GM12872 (cell line): ENCODE measurements at regions not wholly inside any gene's neighbourhood (a gene's known extent, or its start where the extent isn't known, plus 50 kb on each side); places are given as distances from the start of the nearest gene placed in this dataset.

ENCODE experiments used
- TF ChIP-seq, protein P1 (sequence below): IDR thresholded peaks from 3 replicates; pipeline ENCODE4 v1.5.1; 2011; ENCODE audit warnings: low read depth, mild to moderate bottlenecking, low read length, moderate library complexity; ENCODE audit not compliant: insufficient read depth

DNA sequence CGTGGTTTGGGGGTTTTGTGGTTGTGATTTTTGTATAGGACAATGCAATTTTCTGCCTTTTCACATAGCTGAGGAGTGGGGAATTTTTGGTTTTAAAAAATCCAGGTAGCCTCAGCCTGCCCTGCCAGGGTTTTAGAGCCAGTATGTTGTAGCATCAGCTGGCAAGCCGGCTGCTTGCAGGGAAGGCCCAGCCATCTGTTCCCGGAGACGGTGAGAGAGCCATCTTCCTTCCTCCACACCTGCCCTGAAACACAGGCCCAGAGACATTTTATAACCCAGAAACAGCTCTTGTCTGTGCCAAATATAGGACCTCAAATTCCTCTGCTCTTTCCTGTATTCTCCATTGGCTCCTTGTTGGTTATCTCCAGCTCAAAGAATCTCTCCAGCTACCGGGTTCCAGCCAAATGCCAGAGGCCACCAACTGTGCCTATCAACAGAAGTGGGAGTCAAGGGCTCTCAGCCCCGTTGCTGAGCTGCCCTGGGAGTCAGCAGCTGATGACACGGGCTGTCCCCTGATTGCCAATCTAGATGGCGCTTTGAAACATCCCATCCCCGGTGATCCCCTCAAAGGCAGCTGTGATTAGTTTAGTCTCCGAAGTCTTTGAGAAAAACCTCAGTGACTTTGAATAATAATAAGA, 595.2 kb downstream of the MID1IP1 start:
- TF ChIP-seq, protein P1, sequence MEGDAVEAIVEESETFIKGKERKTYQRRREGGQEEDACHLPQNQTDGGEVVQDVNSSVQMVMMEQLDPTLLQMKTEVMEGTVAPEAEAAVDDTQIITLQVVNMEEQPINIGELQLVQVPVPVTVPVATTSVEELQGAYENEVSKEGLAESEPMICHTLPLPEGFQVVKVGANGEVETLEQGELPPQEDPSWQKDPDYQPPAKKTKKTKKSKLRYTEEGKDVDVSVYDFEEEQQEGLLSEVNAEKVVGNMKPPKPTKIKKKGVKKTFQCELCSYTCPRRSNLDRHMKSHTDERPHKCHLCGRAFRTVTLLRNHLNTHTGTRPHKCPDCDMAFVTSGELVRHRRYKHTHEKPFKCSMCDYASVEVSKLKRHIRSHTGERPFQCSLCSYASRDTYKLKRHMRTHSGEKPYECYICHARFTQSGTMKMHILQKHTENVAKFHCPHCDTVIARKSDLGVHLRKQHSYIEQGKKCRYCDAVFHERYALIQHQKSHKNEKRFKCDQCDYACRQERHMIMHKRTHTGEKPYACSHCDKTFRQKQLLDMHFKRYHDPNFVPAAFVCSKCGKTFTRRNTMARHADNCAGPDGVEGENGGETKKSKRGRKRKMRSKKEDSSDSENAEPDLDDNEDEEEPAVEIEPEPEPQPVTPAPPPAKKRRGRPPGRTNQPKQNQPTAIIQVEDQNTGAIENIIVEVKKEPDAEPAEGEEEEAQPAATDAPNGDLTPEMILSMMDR = no peak

- TF ChIP-seq, protein P1 = no peak
Observed at GRCh38 chrX:39397561-39398199, 596.4 kb downstream of the MID1IP1 start.

GRCh38 chrX:39398215-39398962, 597.1 kb downstream of the MID1IP1 start:
- TF ChIP-seq, protein P1 = no peak

DNA sequence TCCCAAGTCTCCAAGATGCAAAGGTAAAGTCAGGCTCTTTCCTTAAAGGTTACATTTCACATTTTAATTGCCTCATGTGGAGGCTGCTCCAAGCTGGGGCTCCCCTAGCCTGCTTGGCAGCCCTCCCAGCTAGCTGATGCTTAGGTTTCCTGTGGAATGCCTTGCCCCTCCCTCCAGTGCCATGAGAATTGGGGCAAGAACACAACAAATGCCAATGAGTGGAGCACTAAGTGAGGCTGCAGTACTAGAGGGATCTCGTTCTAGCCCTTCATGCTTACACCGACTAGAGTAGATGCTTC, 597.7 kb downstream of the MID1IP1 start:
- TF ChIP-seq, protein P1 = no peak

DNA sequence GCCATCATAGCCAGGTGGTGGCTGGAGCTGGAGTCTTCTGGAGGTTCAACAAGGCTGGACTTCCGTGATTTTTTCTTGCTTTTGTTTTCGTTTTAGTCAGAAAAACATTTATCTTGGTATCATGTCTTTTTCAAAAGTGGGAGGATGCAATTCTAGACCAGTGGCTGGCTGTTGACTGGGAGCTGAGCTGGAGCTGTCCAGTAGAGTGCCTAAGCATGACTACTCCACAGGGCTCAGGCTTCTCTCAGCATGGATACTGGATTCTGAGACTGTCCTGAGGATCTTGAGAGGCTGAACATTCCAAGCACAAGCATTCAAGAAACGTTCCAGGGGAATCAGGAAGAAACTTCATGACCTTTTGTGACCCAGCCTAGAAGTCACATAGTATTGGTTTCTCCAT, 598.1 kb downstream of the MID1IP1 start:
- TF ChIP-seq, protein P1 = no peak

DNA sequence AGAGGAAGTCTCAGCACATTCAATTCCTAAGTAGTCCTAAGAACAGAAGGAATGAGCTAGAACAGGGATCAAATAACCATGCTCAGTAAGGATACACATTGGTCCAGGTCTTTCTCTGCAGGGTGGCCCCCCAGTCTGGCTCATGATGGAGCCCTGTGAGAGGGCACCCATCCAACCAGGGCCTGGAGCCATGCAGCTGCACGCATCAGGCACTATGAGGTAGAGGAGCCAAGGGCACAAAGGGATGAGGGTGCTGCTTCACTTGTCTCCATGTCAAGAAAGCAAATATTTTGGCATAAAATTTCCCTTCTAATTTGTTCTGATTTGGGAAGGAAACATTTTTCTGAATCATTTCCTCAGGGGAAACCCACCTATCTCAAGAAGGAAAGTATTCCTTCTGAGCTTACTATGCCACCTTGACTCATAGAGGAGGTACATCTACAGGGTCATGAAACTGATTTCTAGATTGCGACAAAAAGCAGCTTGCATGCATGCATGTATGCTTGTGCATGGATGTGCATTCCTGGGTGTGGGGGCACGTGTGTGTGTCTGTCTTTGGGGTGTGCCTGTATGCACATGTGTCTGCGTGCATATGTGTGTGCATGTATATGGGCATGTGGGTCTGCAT, 600.3 kb downstream of the MID1IP1 start:
- TF ChIP-seq, protein P1 = no peak

- TF ChIP-seq, protein P1 = no peak
Observed at GRCh38 chrX:39402158-39402557, 600.9 kb downstream of the MID1IP1 start.
